ENCODE measurements at regions not wholly inside any gene's neighbourhood (a gene's known extent, or its start where the extent isn't known, plus 50 kb on each side); places are given as distances from the start of the nearest gene placed in this dataset.
"Not testable (repeated sequence)": the region's sequence is repeated elsewhere in the genome, so short reads cannot be mapped to it uniquely, and the experiment has no call there.

GRCh38 chr2:52445686-52446085, 1321.9 kb upstream of the CHAC2 start:
- CTCF ChIA-PET, result no interaction called here
- H3K36me3 Mint-ChIP-seq, result no peaks in the 10 kb centered on the region
- no peak for ATAC-seq
- H3K9me3 Mint-ChIP-seq (ENCODE audit: low read depth), result peaks cover 2% of the 10 kb centered on the region
- H3K27me3 Mint-ChIP-seq, result no peaks in the 10 kb centered on the region
- H3K4me3 Mint-ChIP-seq, result no peak overlapping the region
- no peak overlapping the region for H3K27ac Mint-ChIP-seq
- no peaks in the 10 kb centered on the region for H3K4me1 Mint-ChIP-seq
- DNase-seq, result no peak

DNA sequence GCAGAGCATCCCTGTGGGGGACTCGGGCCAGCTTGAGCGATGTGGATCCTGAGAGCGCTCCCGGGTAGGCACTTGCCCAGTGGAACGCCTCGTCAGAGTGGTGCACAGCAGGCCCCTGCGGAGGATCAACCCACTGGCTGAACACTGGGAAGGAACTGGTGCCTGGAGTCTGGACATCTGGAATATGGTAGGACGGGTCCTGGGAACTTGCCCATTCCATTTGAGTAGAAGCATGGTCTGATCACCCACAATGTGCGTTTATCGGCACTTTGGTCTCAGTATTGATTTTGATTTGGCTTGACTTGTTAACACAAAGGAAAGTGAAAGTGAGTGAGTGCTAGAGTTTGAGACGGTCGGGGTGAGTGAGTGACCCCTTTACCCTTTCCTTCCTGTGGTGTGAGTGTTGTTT, 1336.2 kb upstream of the CHAC2 start:
- ATAC-seq, result no peak
- H3K36me3 Mint-ChIP-seq, result no peaks in the 10 kb centered on the region
- no peak overlapping the region for H3K27ac Mint-ChIP-seq
- H3K4me1 Mint-ChIP-seq, result no peaks in the 10 kb centered on the region
- DNase-seq, result no peak
- H3K9me3 Mint-ChIP-seq (ENCODE audit: low read depth), result peaks cover 2% of the 10 kb centered on the region
- no peak overlapping the region for H3K4me3 Mint-ChIP-seq
- no peaks in the 10 kb centered on the region for H3K27me3 Mint-ChIP-seq
- CTCF ChIA-PET, result no interaction called here

- no peaks in the 10 kb centered on the region for H3K27me3 Mint-ChIP-seq
- H3K36me3 Mint-ChIP-seq, result no peaks in the 10 kb centered on the region
- H3K27ac Mint-ChIP-seq, result no peak overlapping the region
- CTCF ChIA-PET, result no interaction called here
- ATAC-seq (no peak), DNase-seq (no peak)
- no peaks in the 10 kb centered on the region for H3K4me1 Mint-ChIP-seq
- H3K4me3 Mint-ChIP-seq, result no peak overlapping the region
- H3K9me3 Mint-ChIP-seq (ENCODE audit: low read depth), result peaks cover 2% of the 10 kb centered on the region
Measured at GRCh38 chr2:52429740-52430139, 1337.9 kb upstream of the CHAC2 start.

DNA sequence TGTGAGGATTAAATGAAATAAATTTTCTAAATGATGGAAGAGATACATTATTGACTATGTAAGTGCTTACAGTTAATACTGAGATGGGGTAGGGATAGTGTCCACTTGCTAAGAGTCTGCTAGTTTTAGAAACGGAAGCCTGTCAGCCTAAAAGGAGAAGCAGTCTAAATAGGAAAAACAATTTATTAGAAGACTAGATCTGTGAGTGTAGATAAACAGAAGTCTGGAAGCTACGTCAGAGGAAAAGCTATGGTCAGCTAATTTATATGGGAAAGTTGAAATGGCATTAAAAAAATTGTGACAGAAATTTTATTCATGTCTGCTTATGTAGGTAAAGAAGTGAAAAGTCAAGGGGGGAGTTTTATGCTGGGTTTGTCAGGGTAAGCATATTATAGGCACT, 1338.4 kb upstream of the CHAC2 start:
- Mint-ChIP-seq H3K27ac (no peak overlapping the region), H3K4me3 (no peak overlapping the region), H3K4me1 (no peaks in the 10 kb centered on the region), H3K27me3 (no peaks in the 10 kb centered on the region), H3K9me3 (ENCODE audit: low read depth) (peaks cover 2% of the 10 kb centered on the region), H3K36me3 (no peaks in the 10 kb centered on the region)
- CTCF ChIA-PET, result no interaction called here
- ATAC-seq, result no peak
- no peak for DNase-seq

DNA sequence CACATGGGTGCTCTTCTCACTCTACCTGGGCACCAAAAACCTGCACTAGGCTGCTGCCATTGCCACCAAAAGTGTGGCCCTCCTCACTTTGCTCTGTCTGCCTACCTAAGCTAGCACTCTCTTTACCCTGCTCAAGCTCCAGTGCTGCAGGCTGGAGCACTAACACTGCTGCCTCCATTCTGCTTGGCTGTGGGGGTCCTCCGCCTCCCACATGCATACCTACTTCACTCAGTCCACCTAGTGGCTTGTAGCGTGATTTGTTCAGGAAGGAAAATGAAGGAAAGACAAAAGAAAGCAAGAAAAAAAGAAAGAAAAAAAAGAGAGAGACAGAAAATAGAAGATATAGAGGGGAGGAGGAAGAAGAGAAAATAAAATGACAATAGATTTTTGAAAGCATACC, 1339.4 kb upstream of the CHAC2 start:
- H3K36me3 Mint-ChIP-seq, result no peaks in the 10 kb centered on the region
- no peaks in the 10 kb centered on the region for H3K4me1 Mint-ChIP-seq
- DNase-seq, result no peak
- no peaks in the 10 kb centered on the region for H3K27me3 Mint-ChIP-seq
- CTCF ChIA-PET, result no interaction called here
- peaks cover 2% of the 10 kb centered on the region for H3K9me3 Mint-ChIP-seq (ENCODE audit: low read depth)
- no peak for ATAC-seq
- no peak overlapping the region for H3K4me3 Mint-ChIP-seq
- H3K27ac Mint-ChIP-seq, result no peak overlapping the region

- Mint-ChIP-seq H3K36me3 (no peaks in the 10 kb centered on the region), H3K9me3 (ENCODE audit: low read depth) (no peaks in the 10 kb centered on the region), H3K27me3 (no peaks in the 10 kb centered on the region), H3K4me1 (no peaks in the 10 kb centered on the region), H3K27ac (no peak overlapping the region), H3K4me3 (no peak overlapping the region)
- no peak for DNase-seq
- CTCF ChIA-PET, result no interaction called here
- no peak for ATAC-seq
Measured at GRCh38 chr2:52423655-52424054, 1343.9 kb upstream of the CHAC2 start.

- no peak overlapping the region for H3K4me3 Mint-ChIP-seq
- DNase-seq (no peak), ATAC-seq (no peak)
- no peaks in the 10 kb centered on the region for H3K27me3 Mint-ChIP-seq
- CTCF ChIA-PET, result no interaction called here
- no peaks in the 10 kb centered on the region for H3K4me1 Mint-ChIP-seq
- H3K9me3 Mint-ChIP-seq (ENCODE audit: low read depth), result no peaks in the 10 kb centered on the region
- no peak overlapping the region for H3K27ac Mint-ChIP-seq
- H3K36me3 Mint-ChIP-seq, result no peaks in the 10 kb centered on the region
Measured at GRCh38 chr2:52423111-52423510, 1344.5 kb upstream of the CHAC2 start.

- CTCF ChIA-PET, result no interaction called here
- no peaks in the 10 kb centered on the region for H3K36me3 Mint-ChIP-seq
- H3K4me1 Mint-ChIP-seq, result no peaks in the 10 kb centered on the region
Measured at GRCh38 chr2:52416340-52416739, 1351.3 kb upstream of the CHAC2 start.

DNA sequence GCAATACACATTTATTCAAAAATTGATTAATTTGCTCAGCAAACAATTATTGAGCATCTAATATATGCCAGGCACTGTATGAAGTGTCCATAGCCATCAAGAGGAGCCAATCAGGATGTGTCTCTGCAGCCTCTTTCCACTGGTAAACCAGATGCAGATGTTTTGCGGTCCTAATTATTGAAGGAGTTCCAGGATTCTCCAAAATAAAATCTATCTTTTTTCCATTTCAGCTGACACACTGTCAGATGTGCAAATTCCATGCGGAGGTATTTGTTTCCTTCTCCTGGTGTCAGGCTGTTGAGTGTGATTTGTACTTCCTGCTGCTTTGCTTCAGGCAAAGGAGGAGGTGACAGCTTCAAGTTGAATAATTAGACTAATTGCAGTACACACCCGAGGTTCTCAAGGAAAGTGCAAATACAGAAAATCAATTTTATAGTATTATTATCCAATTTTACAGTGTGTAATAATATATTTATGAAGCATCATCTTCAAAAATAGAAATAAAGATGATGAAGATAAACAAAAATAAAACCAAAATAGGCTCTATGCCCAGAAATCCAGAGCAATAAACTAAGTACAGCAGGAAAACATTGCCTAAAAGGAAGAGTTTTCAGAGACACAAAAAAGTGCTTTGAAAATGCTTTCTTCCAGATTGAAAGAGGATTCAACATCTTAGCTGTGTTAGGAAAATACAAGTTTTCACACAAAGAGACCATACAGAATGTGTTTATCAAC, 1352.9 kb upstream of the CHAC2 start:
- no peak overlapping the region for H3K4me3 Mint-ChIP-seq
- H3K27ac Mint-ChIP-seq, result no peak overlapping the region
- H3K9me3 Mint-ChIP-seq (ENCODE audit: low read depth), result peaks cover 2% of the 10 kb centered on the region
- no peak for DNase-seq
- no peaks in the 10 kb centered on the region for H3K27me3 Mint-ChIP-seq
- CTCF ChIA-PET, result no interaction called here
- ATAC-seq, result no peak
- no peaks in the 10 kb centered on the region for H3K4me1 Mint-ChIP-seq
- H3K36me3 Mint-ChIP-seq, result no peaks in the 10 kb centered on the region

More at GRCh38 chr2:52416340-52416739, 1351.3 kb upstream of the CHAC2 start:
- peaks cover 2% of the 10 kb centered on the region for H3K9me3 Mint-ChIP-seq (ENCODE audit: low read depth)
- no peak overlapping the region for H3K27ac Mint-ChIP-seq
- H3K27me3 Mint-ChIP-seq, result no peaks in the 10 kb centered on the region
- H3K4me3 Mint-ChIP-seq, result no peak overlapping the region
- DNase-seq (no peak), ATAC-seq (no peak)

DNA sequence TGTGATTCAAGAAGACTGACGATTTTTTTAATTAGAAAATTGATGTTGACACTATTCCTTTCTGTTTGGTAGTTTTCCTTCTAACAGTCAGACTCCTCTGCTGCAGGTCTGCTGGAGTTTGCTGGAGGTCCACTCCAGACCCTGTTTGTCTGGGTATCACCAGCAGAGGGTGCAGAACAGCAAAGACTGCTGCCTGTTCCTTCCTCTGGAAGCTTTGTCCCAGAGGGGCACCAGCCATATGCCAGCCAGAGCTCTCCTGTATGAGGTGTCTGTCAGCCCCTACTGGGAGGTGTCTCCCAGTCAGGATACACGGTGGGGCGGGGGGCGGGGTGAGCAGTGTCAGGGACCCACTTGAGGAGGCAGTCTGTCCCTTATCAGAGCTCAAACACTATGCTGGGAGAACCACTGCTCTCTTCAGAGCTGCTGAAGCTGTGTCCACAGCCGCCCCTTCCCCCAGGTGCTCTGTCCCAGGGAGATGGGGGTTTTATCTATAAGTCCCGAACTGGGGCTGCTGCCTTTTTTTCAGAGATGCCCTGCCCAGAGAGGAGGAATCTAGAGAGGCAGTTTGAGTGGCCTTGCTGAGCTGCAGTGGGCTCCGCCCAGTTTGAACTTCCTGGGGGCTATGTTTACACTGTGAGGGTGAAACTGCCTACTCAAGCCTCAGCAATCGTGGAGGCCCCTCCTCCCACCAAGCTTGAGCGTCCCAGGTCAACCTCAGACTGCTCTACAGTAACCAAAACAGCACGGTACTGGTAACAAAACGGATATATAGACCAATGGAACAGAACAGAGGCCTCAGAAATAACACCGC, 1358.1 kb upstream of the CHAC2 start:
- H3K9me3 Mint-ChIP-seq (ENCODE audit: low read depth); H3K27ac Mint-ChIP-seq; DNase-seq; H3K4me1 Mint-ChIP-seq; H3K36me3 Mint-ChIP-seq; ATAC-seq; H3K4me3 Mint-ChIP-seq; H3K27me3 Mint-ChIP-seq; CTCF ChIA-PET: not testable (repeated sequence)

- CTCF ChIA-PET, result no interaction called here
- no peak for DNase-seq
- Mint-ChIP-seq H3K4me1 (no peaks in the 10 kb centered on the region), H3K36me3 (no peaks in the 10 kb centered on the region), H3K4me3 (no peak overlapping the region), H3K9me3 (ENCODE audit: low read depth) (peaks cover 4% of the 10 kb centered on the region), H3K27me3 (no peaks in the 10 kb centered on the region), H3K27ac (no peak overlapping the region)
- no peak for ATAC-seq
Measured at GRCh38 chr2:52405980-52406379, 1361.6 kb upstream of the CHAC2 start.

- H3K4me3 Mint-ChIP-seq, result no peak overlapping the region
- H3K36me3 Mint-ChIP-seq, result no peaks in the 10 kb centered on the region
- DNase-seq (no peak), ATAC-seq (no peak)
- no peaks in the 10 kb centered on the region for H3K4me1 Mint-ChIP-seq
- peaks cover 5% of the 10 kb centered on the region for H3K9me3 Mint-ChIP-seq (ENCODE audit: low read depth)
- CTCF ChIA-PET, result no interaction called here
- H3K27me3 Mint-ChIP-seq, result no peaks in the 10 kb centered on the region
- H3K27ac Mint-ChIP-seq, result no peak overlapping the region
Measured at GRCh38 chr2:52404866-52405265, 1362.7 kb upstream of the CHAC2 start.

DNA sequence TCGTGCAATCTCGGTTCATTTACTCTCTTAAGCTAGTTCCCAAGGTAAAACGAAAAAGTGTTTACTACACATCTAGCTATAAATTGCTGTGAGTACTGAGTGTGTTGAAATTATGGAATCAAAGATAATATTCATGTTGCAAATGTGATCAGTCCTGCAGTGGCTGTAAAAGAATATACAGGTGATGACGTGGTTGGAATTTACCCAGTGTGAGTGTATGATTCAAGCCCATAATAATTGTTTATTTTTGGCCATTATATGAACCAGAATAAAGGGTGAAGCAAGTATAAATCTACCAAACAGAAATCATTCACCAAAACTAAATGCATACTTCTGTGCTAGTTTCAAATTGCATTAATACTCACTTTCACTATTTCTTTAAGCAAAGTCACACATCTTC, 1363.6 kb upstream of the CHAC2 start:
- H3K4me1 Mint-ChIP-seq, result no peaks in the 10 kb centered on the region

GRCh38 chr2:52402128-52402527, 1365.5 kb upstream of the CHAC2 start:
- DNase-seq, result no peak
- CTCF ChIA-PET, result no interaction called here
- Mint-ChIP-seq H3K27me3 (no peaks in the 10 kb centered on the region), H3K9me3 (ENCODE audit: low read depth) (peaks cover 5% of the 10 kb centered on the region), H3K4me1 (no peaks in the 10 kb centered on the region), H3K36me3 (no peaks in the 10 kb centered on the region), H3K27ac (no peak overlapping the region), H3K4me3 (no peak overlapping the region)
- no peak for ATAC-seq

More for the DNA sequence above, 1363.6 kb upstream of the CHAC2 start:
- Mint-ChIP-seq H3K4me3 (no peak overlapping the region), H3K27ac (no peak overlapping the region), H3K27me3 (no peaks in the 10 kb centered on the region), H3K36me3 (no peaks in the 10 kb centered on the region), H3K9me3 (ENCODE audit: low read depth) (peaks cover 8% of the 10 kb centered on the region)
- ATAC-seq (no peak), DNase-seq (no peak)
- CTCF ChIA-PET, result no interaction called here
